RWPE2 (cell line): ENCODE measurements at regions not wholly inside any gene's neighbourhood (a gene's known extent, or its start where the extent isn't known, plus 50 kb on each side); places are given as distances from the start of the nearest gene placed in this dataset.

Source experiments
- ATAC-seq: fragments of 200-7000 bp; cut with Tn5 transposase; 3 replicates; pipeline ENCODE4 v1.9.1; 2021; ENCODE audit warnings: low read depth
- DNase-seq: peaks from one replicate; pipeline ENCODE4 v3.0.0-alpha.2; 2020; ENCODE audit warnings: low spot score
- H3K27ac ChIP-seq: fragments of 450-650 bp; 2 replicates; pipeline ENCODE4 v1.5.1; 2017; ENCODE audit warnings: mild to moderate bottlenecking; ENCODE audit not compliant: poor library complexity, severe bottlenecking
- H3K27me3 ChIP-seq: fragments of 250-450 bp; sonication (Bioruptor Pico); 2 replicates; pipeline ENCODE4 v1.5.1; 2021; ENCODE audit warnings: mild to moderate bottlenecking, moderate library complexity; ENCODE audit not compliant: insufficient read depth, poor library complexity, severe bottlenecking
- H3K36me3 ChIP-seq: fragments of 250-450 bp; sonication (Bioruptor Pico); 2 replicates; pipeline ENCODE4 v1.5.1; 2020; ENCODE audit warnings: low read depth, mild to moderate bottlenecking, moderate library complexity
- H3K4me1 ChIP-seq: fragments of 250-450 bp; sonication (Bioruptor Pico); 2 replicates; pipeline ENCODE4 v1.5.1; 2021; ENCODE audit warnings: mild to moderate bottlenecking, moderate library complexity; ENCODE audit not compliant: insufficient read depth, poor library complexity, severe bottlenecking
- H3K4me3 ChIP-seq: fragments of 250-450 bp; sonication (Bioruptor Pico); 2 replicates; pipeline ENCODE4 v1.5.1; 2021; ENCODE audit warnings: mild to moderate bottlenecking, moderate library complexity; ENCODE audit not compliant: severe bottlenecking
- H3K9me3 ChIP-seq: fragments of 250-450 bp; sonication (Bioruptor Pico); 2 replicates; pipeline ENCODE4 v1.5.1; 2021; ENCODE audit warnings: mild to moderate bottlenecking, moderate library complexity; ENCODE audit not compliant: severe bottlenecking
- CTCF ChIP-seq: fragments of 450-650 bp; IDR thresholded peaks from one replicate; pipeline ENCODE4 v1.5.1; 2017; ENCODE audit warnings: mild to moderate bottlenecking, moderate library complexity; ENCODE audit not compliant: poor library complexity, severe bottlenecking

GRCh38 chr1:232207073-232207866, 422.7 kb downstream of the SIPA1L2 start:
- H3K27ac ChIP-seq, result no peak overlapping the region
- no peaks in the 10 kb centered on the region for H3K9me3 ChIP-seq
- H3K27me3 ChIP-seq, result no peaks in the 10 kb centered on the region
- no peaks in the 10 kb centered on the region for H3K4me1 ChIP-seq
- DNase-seq (no peak), ATAC-seq (no peak)
- TF ChIP-seq CTCF, result no peak
- no peaks in the 10 kb centered on the region for H3K36me3 ChIP-seq
- H3K4me3 ChIP-seq, result no peak overlapping the region

DNA sequence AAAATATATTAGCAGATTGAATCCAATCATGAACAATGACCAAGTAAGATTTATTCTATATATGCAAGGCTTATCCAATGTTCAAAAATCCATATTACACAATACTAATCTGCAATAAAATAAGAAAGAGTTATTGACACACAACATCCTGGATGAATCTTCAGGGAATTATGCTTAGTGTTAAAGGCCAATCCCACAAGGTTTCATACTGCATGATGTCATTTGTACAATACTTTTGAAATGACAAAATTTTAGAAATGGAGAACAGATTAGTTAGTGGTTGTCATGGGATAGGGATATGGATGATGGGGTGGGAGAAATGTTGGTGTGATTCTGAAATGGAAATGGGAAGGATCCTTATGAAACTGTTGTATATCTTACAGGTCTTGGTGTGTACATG, 425.7 kb downstream of the SIPA1L2 start:
- no peaks in the 10 kb centered on the region for H3K27me3 ChIP-seq
- H3K27ac ChIP-seq, result no peak overlapping the region
- no peaks in the 10 kb centered on the region for H3K4me1 ChIP-seq
- ATAC-seq, result 0 out of 3 replicates have a peak, but pooled peaks have one; percentile 21
- no peak for TF ChIP-seq CTCF
- H3K4me3 ChIP-seq, result no peak overlapping the region
- DNase-seq, result no peak
- no peaks in the 10 kb centered on the region for H3K36me3 ChIP-seq
- no peaks in the 10 kb centered on the region for H3K9me3 ChIP-seq

DNA sequence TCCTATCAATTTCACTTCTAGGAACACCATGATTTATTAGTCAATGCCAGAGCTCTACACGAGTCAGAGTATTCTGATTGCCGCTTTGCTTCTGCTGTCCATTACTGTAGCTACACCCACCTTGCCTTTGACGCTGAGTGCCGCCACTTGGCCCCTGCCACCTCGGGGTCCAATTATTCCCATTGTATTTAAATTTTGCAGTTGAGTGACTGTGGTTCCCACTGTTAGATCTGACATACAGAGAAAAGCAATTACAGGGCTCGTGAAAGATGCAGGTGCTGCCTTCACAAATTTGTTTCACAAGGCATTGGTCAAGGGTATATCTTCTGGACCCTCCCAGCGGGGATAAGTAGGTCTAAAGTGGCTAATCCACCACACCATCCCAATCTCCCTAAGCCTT, 428.9 kb downstream of the SIPA1L2 start:
- no peak for DNase-seq
- no peak for ATAC-seq
- Histone ChIP-seq H3K4me3 (no peak overlapping the region), H3K4me1 (no peaks in the 10 kb centered on the region), H3K9me3 (no peaks in the 10 kb centered on the region), H3K36me3 (no peaks in the 10 kb centered on the region), H3K27ac (no peak overlapping the region), H3K27me3 (no peaks in the 10 kb centered on the region)
- no peak for TF ChIP-seq CTCF

- Histone ChIP-seq H3K27ac (no peak overlapping the region), H3K27me3 (no peaks in the 10 kb centered on the region), H3K9me3 (no peaks in the 10 kb centered on the region), H3K36me3 (no peaks in the 10 kb centered on the region), H3K4me1 (no peaks in the 10 kb centered on the region), H3K4me3 (no peak overlapping the region)
- ATAC-seq (no peak), DNase-seq (no peak)
- TF ChIP-seq CTCF, result no peak
Measured at GRCh38 chr1:232196042-232196441, 433.9 kb downstream of the SIPA1L2 start.

DNA sequence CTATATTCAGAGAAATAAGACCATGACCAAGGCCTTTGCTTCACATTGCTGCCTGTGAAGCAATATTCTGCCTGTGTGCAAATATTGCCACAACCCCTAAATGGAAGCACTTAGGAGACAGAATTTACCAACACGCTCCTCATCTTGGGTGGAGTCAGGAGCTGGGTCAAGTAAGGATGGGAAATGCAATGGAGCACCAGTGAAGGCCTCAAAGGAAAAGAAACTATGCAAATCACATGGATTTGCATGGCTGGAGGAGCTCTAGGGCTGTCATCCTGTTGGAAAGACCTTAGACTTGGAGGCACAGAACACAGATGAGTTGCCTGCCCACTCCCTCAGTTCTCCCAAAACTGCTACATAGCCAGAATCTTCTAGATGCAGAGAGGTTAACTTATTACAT, 435.5 kb downstream of the SIPA1L2 start:
- no peak for TF ChIP-seq CTCF
- Histone ChIP-seq H3K27ac (no peak overlapping the region), H3K36me3 (no peaks in the 10 kb centered on the region), H3K9me3 (no peaks in the 10 kb centered on the region), H3K27me3 (no peaks in the 10 kb centered on the region), H3K4me3 (no peak overlapping the region), H3K4me1 (no peaks in the 10 kb centered on the region)
- ATAC-seq (no peak), DNase-seq (no peak)
